NB4 (cell line): ENCODE measurements at regions not wholly inside any gene's neighbourhood (a gene's known extent, or its start where the extent isn't known, plus 50 kb on each side); places are given as distances from the start of the nearest gene placed in this dataset.

ENCODE experiments used
- DNase-seq: peaks from one replicate; pipeline ENCODE4 v3.0.0; 2010; ENCODE audit warnings: low read depth
- H3K4me3 ChIP-seq: one replicate; pipeline ENCODE4 v1.5.1; 2011; ENCODE audit warnings: mild to moderate bottlenecking, low read depth, low read length, moderate library complexity
- MAX ChIP-seq: IDR thresholded peaks from 2 replicates; pipeline ENCODE4 v1.6.1; 2011; ENCODE audit warnings: low read depth, low read length
- MYC ChIP-seq: IDR thresholded peaks from 2 replicates; pipeline ENCODE4 v1.6.1; 2011; ENCODE audit warnings: low read depth, low read length
- POLR2A ChIP-seq: IDR thresholded peaks from 2 replicates; pipeline ENCODE4 v1.6.1; 2011; ENCODE audit warnings: mild to moderate bottlenecking; ENCODE audit not compliant: insufficient read length; ENCODE audit errors: extremely low read depth
- TF ChIP-seq, protein P1 (sequence below): IDR thresholded peaks from one replicate; pipeline ENCODE4 v1.5.1; 2012; ENCODE audit warnings: low read depth, low read length

GRCh38 chr10:69733791-69734261 is 67.9 kb upstream of the COL13A1 start:
- TF ChIP-seq MAX, result no peak
- no peak for TF ChIP-seq MYC
- TF ChIP-seq, protein P1, sequence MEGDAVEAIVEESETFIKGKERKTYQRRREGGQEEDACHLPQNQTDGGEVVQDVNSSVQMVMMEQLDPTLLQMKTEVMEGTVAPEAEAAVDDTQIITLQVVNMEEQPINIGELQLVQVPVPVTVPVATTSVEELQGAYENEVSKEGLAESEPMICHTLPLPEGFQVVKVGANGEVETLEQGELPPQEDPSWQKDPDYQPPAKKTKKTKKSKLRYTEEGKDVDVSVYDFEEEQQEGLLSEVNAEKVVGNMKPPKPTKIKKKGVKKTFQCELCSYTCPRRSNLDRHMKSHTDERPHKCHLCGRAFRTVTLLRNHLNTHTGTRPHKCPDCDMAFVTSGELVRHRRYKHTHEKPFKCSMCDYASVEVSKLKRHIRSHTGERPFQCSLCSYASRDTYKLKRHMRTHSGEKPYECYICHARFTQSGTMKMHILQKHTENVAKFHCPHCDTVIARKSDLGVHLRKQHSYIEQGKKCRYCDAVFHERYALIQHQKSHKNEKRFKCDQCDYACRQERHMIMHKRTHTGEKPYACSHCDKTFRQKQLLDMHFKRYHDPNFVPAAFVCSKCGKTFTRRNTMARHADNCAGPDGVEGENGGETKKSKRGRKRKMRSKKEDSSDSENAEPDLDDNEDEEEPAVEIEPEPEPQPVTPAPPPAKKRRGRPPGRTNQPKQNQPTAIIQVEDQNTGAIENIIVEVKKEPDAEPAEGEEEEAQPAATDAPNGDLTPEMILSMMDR, result no peak
- TF ChIP-seq POLR2A, result no peak
- no peak for DNase-seq
- no peak overlapping the region for H3K4me3 ChIP-seq

DNA sequence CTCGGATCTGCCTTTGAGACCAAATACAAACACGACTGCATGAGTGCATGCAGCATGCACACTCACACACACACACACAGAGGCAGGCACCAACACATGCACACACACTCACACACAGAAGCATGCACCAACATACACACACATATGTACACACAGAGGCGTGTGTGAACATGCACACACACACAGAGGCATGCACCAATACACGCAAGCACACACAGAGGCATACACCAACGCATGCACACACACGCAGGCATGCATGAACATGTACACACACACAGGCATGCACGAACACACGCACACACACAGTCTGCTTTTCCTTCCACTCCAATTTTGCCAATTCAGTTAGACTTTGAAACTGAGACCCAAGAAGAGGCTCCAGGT is 67.3 kb upstream of the COL13A1 start:
- no peak overlapping the region for H3K4me3 ChIP-seq
- no peak for DNase-seq
- TF ChIP-seq MYC, result no peak
- no peak for TF ChIP-seq POLR2A
- TF ChIP-seq, protein P1, result no peak
- TF ChIP-seq MAX, result 0 out of 2 replicates have a peak, but pooled peaks have one; percentile 1

- no peak for TF ChIP-seq POLR2A
- TF ChIP-seq MAX, result 0 out of 2 replicates have a peak, but pooled peaks have one; percentile 2
- DNase-seq, result peak; percentile 73
- no peak overlapping the region for H3K4me3 ChIP-seq
Observed at GRCh38 chr10:69734797-69735468, 66.8 kb upstream of the COL13A1 start.

- no peak overlapping the region for H3K4me3 ChIP-seq
- no peak for TF ChIP-seq MAX
- TF ChIP-seq MYC, result no peak
- TF ChIP-seq, protein P1, result no peak
- TF ChIP-seq POLR2A, result no peak
- DNase-seq, result no peak
Observed at GRCh38 chr10:69736886-69737641, 64.6 kb upstream of the COL13A1 start.

DNA sequence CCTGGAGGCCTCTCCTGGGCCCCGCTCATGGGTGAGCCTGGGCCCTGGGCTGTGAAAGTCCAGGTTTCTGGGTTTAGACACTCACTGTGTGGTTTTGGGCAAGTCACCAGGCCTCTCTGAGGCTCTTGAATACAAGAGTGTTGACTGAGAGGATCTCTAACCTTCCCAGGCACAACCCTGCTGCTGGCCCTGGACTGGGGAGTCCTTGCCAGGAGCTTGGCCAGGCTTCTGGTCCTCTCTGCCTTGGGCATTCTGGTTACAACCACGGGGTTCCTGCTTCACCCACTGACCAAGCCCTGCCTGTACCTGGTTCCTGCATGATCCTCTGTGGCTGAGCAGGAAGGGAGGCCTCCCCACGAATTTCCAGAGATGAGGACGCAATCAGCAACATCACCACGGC is 63.6 kb upstream of the COL13A1 start:
- no peak for DNase-seq
- no peak for TF ChIP-seq MYC
- TF ChIP-seq, protein P1, result no peak
- no peak for TF ChIP-seq MAX
- TF ChIP-seq POLR2A, result no peak
- no peak overlapping the region for H3K4me3 ChIP-seq

- no peak for DNase-seq
- no peak for TF ChIP-seq MYC
- TF ChIP-seq, protein P1, result no peak
- TF ChIP-seq MAX, result no peak
- TF ChIP-seq POLR2A, result no peak
- H3K4me3 ChIP-seq, result no peak overlapping the region
Observed at GRCh38 chr10:69738858-69739435, 62.8 kb upstream of the COL13A1 start.
